OCI-LY7 (cell line): ENCODE measurements at regions not wholly inside any gene's neighbourhood (a gene's known extent, or its start where the extent isn't known, plus 50 kb on each side); places are given as distances from the start of the nearest gene placed in this dataset.

Source experiments
- BruUV-seq: library from RNA; stranded (reverse); fragments of 400-500 nt; replicated peaks from 2 replicates; lab custom pipeline; 2021; lab: Mats Ljungman, UMichigan
- CTCF ChIA-PET: fragments of 300-600 bp; sonication (Branson Sonifier 250); formaldehyde crosslinking; loops from one replicate; lab custom pipeline; 2022; ENCODE audit warnings: antibody characterized with exemption; ENCODE audit not compliant: unreplicated experiment; lab: Charles Lee
- POLR2A ChIA-PET: fragments of 300-600 bp; sonication (Branson Sonifier 250); formaldehyde crosslinking; loops from one replicate; lab custom pipeline; 2022; ENCODE audit warnings: antibody characterized with exemption; lab: Charles Lee
- DNase-seq: peaks from one replicate; pipeline ENCODE4 v3.0.0-alpha.2; 2015; ENCODE audit warnings: low spot score
- H2AFZ ChIP-seq: fragments of 200-600 bp; sonication (generic), shearing (Covaris generic); 2 replicates; pipeline ENCODE4 v1.6.1; 2014; ENCODE audit warnings: mild to moderate bottlenecking, antibody characterized with exemption, low read length, moderate library complexity
- H3K27ac ChIP-seq: fragments of 200-600 bp; sonication (generic); 2 replicates; pipeline ENCODE4 v1.5.1; 2014; ENCODE audit warnings: mixed run types, low read depth, mild to moderate bottlenecking, moderate library complexity, low read length, inconsistent platforms; ENCODE audit not compliant: poor library complexity, severe bottlenecking
- H3K36me3 ChIP-seq: fragments of 200-600 bp; sonication (generic); 2 replicates; pipeline ENCODE4 v1.6.1; 2014; ENCODE audit warnings: mild to moderate bottlenecking, antibody characterized with exemption, low read length, moderate library complexity, mixed read lengths; ENCODE audit not compliant: insufficient read depth
- H3K4me1 ChIP-seq: fragments of 200-600 bp; sonication (generic); 2 replicates; pipeline ENCODE4 v1.5.1; 2014; ENCODE audit warnings: mild to moderate bottlenecking, low read length; ENCODE audit not compliant: insufficient read depth, poor library complexity, severe bottlenecking
- H3K4me2 ChIP-seq: fragments of 200-600 bp; sonication (generic); 2 replicates; pipeline ENCODE4 v1.6.1; 2014; ENCODE audit warnings: mild to moderate bottlenecking, low read length
- H3K4me3 ChIP-seq: fragments of 200-600 bp; sonication (generic); 2 replicates; pipeline ENCODE4 v1.5.1; 2014; ENCODE audit warnings: mild to moderate bottlenecking, low read depth, low read length; ENCODE audit not compliant: poor library complexity, severe bottlenecking
- H3K79me2 ChIP-seq: fragments of 200-600 bp; sonication (generic); 2 replicates; pipeline ENCODE4 v1.6.1; 2016; ENCODE audit warnings: low read depth, mild to moderate bottlenecking, low read length, moderate library complexity, mixed read lengths; ENCODE audit not compliant: insufficient read depth
- H3K9me2 ChIP-seq: fragments of 200-600 bp; sonication (generic); 2 replicates; pipeline ENCODE4 v1.6.1; 2016; ENCODE audit warnings: mild to moderate bottlenecking, low read length, mixed read lengths; ENCODE audit not compliant: insufficient read depth
- H3K9me3 ChIP-seq: fragments of 200-600 bp; sonication (generic); 2 replicates; pipeline ENCODE4 v1.6.1; 2014; ENCODE audit warnings: mild to moderate bottlenecking, mixed run types, low read length, mixed read lengths
- H4K20me1 ChIP-seq: fragments of 200-600 bp; sonication (generic); 2 replicates; pipeline ENCODE4 v1.6.1; 2014; ENCODE audit warnings: mild to moderate bottlenecking, antibody characterized with exemption, low read length, moderate library complexity, mixed read lengths; ENCODE audit not compliant: insufficient read depth
- EZH2phosphoT487 ChIP-seq: fragments of 200-600 bp; sonication (generic); IDR thresholded peaks from 2 replicates; pipeline ENCODE4 v1.6.1; 2018; ENCODE audit warnings: low read depth, borderline replicate concordance, mild to moderate bottlenecking, mixed run types, antibody characterized with exemption, low read length, moderate library complexity, mixed read lengths
- intact Hi-C: fragments of 100-400 bp; cut with micrococcal nuclease; formaldehyde crosslinking; loops from one replicate; pipeline ENCODE4 v1.10.0; 2022; ENCODE audit not compliant: unreplicated experiment
- TF ChIP-seq, protein P1 (sequence below): fragments of 200-600 bp; sonication (generic); conservative IDR thresholded peaks from 2 replicates; pipeline ENCODE4 v1.5.1; 2014; ENCODE audit warnings: mild to moderate bottlenecking, antibody characterized with exemption, low read length, moderate library complexity, mixed read lengths

DNA sequence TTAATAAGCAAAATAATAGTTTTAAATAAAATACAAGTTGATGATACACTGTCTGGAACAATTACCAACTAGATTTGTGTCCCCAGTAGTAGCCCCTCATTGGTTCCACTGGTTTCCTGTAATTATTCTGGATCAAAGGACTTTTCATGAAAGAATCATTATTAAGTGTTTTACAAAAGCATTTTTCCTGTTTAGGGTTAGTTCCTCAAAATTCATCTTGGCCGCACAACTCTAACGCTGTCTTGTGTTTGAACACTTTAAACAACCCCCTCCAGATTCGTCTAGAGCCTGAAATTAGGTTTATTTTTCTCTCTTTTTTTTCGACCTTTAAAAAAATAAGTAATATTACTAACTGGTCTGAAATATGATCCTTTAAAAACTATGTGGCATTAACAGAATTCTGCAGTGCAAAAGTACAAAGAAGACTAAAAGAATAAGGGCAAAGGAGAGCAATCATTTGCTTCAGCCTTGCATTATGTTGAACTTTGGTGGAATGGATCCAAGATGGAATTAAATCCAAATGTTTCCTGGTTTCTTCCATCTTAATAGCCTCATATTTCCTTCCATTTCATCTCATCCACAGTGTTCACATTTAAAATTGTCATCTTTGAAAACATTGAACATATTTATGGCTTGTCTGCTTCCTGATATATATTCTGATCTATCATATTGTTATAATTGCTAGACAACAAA, 678.4 kb downstream of the IRS1 start:
- Histone ChIP-seq H3K4me1 (no peaks in the 10 kb centered on the region), H3K79me2 (no peaks in the 10 kb centered on the region), H2AFZ (no peak overlapping the region), H3K9me3 (no peaks in the 10 kb centered on the region), H3K4me3 (no peak overlapping the region), H3K36me3 (no peaks in the 10 kb centered on the region), H3K27ac (no peak overlapping the region), H4K20me1 (no peaks in the 10 kb centered on the region; the same call in 1 of the 2 replicates), H3K9me2 (no peaks in the 10 kb centered on the region), H3K4me2 (no peak overlapping the region)
- DNase-seq = no peak
- CTCF ChIA-PET = no interaction called here
- intact Hi-C loops = no loop called here
- TF ChIP-seq, protein P1, sequence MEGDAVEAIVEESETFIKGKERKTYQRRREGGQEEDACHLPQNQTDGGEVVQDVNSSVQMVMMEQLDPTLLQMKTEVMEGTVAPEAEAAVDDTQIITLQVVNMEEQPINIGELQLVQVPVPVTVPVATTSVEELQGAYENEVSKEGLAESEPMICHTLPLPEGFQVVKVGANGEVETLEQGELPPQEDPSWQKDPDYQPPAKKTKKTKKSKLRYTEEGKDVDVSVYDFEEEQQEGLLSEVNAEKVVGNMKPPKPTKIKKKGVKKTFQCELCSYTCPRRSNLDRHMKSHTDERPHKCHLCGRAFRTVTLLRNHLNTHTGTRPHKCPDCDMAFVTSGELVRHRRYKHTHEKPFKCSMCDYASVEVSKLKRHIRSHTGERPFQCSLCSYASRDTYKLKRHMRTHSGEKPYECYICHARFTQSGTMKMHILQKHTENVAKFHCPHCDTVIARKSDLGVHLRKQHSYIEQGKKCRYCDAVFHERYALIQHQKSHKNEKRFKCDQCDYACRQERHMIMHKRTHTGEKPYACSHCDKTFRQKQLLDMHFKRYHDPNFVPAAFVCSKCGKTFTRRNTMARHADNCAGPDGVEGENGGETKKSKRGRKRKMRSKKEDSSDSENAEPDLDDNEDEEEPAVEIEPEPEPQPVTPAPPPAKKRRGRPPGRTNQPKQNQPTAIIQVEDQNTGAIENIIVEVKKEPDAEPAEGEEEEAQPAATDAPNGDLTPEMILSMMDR = no peak
- TF ChIP-seq EZH2phosphoT487 = no peak
- POLR2A ChIA-PET = no interaction called here
- BruUV-seq = no TSS peak

DNA sequence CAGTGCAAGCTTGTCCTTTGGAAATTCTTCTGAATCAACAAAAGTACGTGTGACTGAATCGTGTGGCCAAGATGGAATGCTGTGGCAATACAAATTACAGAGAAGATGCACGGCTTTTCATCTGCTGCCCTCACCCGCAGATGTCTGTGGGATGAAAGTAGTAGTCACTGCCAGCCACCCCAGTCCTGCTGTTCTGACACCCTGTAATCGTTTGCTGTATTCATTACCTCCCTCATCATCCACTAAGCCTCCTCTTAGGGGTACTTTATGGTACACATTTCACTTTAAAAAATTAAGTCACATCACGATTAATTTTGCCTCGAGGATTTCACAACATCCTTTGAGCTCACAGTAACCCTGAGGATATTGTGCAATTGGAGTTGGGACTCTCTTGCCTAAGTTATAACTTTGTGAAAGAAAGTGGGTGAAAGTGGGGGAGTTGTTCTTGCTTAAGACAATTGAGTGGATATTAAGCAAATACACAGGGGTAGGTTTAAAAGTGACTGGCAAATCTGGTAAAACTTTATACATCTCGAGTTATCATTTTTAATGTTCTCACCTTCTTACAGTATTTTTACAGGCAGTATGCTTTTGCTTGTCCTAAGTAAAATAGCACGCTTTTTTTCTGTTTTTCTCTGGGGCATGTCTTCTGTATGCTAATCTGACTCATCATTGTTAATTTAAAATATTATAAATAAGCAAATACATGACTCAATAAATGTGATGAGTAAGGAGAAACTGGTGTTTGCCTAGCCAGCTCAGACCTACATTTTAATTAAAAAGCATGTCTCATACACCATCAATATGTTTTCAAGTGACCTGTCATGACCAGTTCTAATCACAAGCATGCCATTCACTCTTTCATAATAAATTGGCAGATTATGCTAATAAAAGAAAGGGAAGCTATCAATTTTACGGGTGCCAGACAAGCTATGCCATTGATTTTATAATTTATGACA, 680.9 kb downstream of the IRS1 start:
- Histone ChIP-seq H3K4me3 (no peak overlapping the region), H2AFZ (no peak overlapping the region), H3K79me2 (no peaks in the 10 kb centered on the region), H3K4me2 (no peak overlapping the region), H3K4me1 (no peaks in the 10 kb centered on the region), H4K20me1 (no peaks in the 10 kb centered on the region), H3K36me3 (no peaks in the 10 kb centered on the region), H3K9me2 (no peaks in the 10 kb centered on the region), H3K9me3 (no peaks in the 10 kb centered on the region), H3K27ac (no peak overlapping the region)
- CTCF ChIA-PET = no interaction called here
- DNase-seq = no peak
- intact Hi-C loops = no loop called here
- BruUV-seq = no TSS peak
- POLR2A ChIA-PET = interaction anchor here (0.6 to 0.9 kb wide), 2 partner anchors 13 to 86 kb away, joined by 3 to 5 read pairs; no protein-coding TSS in a partner anchor
- TF ChIP-seq EZH2phosphoT487 = no peak
- TF ChIP-seq, protein P1 = no peak
